ENCODE measurements at regions not wholly inside any gene's neighbourhood (a gene's known extent, or its start where the extent isn't known, plus 50 kb on each side); places are given as distances from the start of the nearest gene placed in this dataset.
"Not testable (repeated sequence)": the region's sequence is repeated elsewhere in the genome, so short reads cannot be mapped to it uniquely, and the experiment has no call there.

- DNase-seq, result no peak
These were observed 136.8 kb upstream of the TBX3 start for GRCh38 chr12:114820796-114821195.

- no peak for DNase-seq
These were observed 133.8 kb upstream of the TBX3 start for GRCh38 chr12:114817571-114818425.

GRCh38 chr12:114815026-114815795, 131.2 kb upstream of the TBX3 start:
- no peak for DNase-seq

GRCh38 chr12:114812858-114813761, 129.1 kb upstream of the TBX3 start:
- no peak for DNase-seq

GRCh38 chr12:114812384-114812783, 128.4 kb upstream of the TBX3 start:
- DNase-seq, result no peak

- DNase-seq, result no peak
These were observed 125.1 kb upstream of the TBX3 start for GRCh38 chr12:114809097-114809496.

GRCh38 chr12:114801381-114801780, 117.4 kb upstream of the TBX3 start:
- not testable (repeated sequence) for DNase-seq

GRCh38 chr12:114800566-114800965, 116.6 kb upstream of the TBX3 start:
- not testable (repeated sequence) for DNase-seq

GRCh38 chr12:114799574-114800487, 115.9 kb upstream of the TBX3 start:
- no peak for DNase-seq

GRCh38 chr12:114794049-114794558, 110.1 kb upstream of the TBX3 start:
- DNase-seq, result no peak

- DNase-seq, result no peak
These were observed 106.3 kb upstream of the TBX3 start for GRCh38 chr12:114790276-114790675.

- DNase-seq, result no peak
These were observed 105.8 kb upstream of the TBX3 start for GRCh38 chr12:114789821-114790220.

GRCh38 chr12:114789276-114789675, 105.3 kb upstream of the TBX3 start:
- no peak for DNase-seq

- no peak for DNase-seq
These were observed 100.6 kb upstream of the TBX3 start for GRCh38 chr12:114784526-114784925.

GRCh38 chr12:114783089-114783618, 99.2 kb upstream of the TBX3 start:
- DNase-seq, result no peak

GRCh38 chr12:114780746-114781399, 96.9 kb upstream of the TBX3 start:
- DNase-seq, result no peak

- DNase-seq, result no peak
These were observed 95.7 kb upstream of the TBX3 start for GRCh38 chr12:114779647-114780046.

- DNase-seq, result no peak
These were observed 95.2 kb upstream of the TBX3 start for GRCh38 chr12:114779186-114779585.

- DNase-seq, result no peak
These were observed 92.9 kb upstream of the TBX3 start for GRCh38 chr12:114776731-114777442.

- DNase-seq, result no peak
These were observed 90.7 kb upstream of the TBX3 start for GRCh38 chr12:114774699-114775098.
